ENCODE measurements at regions not wholly inside any gene's neighbourhood (a gene's known extent, or its start where the extent isn't known, plus 50 kb on each side); places are given as distances from the start of the nearest gene placed in this dataset.
"Not testable (repeated sequence)": the region's sequence is repeated elsewhere in the genome, so short reads cannot be mapped to it uniquely, and the experiment has no call there.

DNA sequence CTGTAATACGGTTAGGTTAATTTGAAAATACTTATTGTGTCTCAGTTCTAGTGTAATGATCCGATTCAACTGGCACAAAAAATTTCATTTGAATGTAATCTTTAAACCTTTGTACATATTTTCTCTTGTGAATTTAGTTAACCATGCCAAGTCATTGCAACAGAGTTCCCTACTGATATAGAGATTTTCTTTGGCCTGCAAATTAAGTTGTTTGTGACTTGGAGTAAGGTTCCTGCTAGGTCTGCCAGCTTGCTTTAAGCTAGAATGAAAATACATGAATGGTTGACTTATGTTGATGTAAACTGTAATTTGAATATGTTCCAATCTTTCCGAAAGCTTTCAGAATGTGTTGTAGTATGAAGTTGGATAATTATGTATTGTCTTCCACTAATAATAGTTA is 1004.1 kb upstream of the EDIL3 start:
- no peaks in the 10 kb centered on the region for H3K4me1 ChIP-seq (ENCODE audit: low read depth)
- no peaks in the 10 kb centered on the region for H3K9me3 ChIP-seq (ENCODE audit: low read depth)
- H3K4me3 ChIP-seq, result no peak overlapping the region
- no peaks in the 10 kb centered on the region for H3K27me3 ChIP-seq
- peak in 1 of 2 donors; percentile 4 for DNase-seq (ENCODE audit: low read depth in 1 of 2, low spot score in 1 of 2)
- H3K36me3 ChIP-seq, result no peaks in the 10 kb centered on the region
- TF ChIP-seq, protein P1, sequence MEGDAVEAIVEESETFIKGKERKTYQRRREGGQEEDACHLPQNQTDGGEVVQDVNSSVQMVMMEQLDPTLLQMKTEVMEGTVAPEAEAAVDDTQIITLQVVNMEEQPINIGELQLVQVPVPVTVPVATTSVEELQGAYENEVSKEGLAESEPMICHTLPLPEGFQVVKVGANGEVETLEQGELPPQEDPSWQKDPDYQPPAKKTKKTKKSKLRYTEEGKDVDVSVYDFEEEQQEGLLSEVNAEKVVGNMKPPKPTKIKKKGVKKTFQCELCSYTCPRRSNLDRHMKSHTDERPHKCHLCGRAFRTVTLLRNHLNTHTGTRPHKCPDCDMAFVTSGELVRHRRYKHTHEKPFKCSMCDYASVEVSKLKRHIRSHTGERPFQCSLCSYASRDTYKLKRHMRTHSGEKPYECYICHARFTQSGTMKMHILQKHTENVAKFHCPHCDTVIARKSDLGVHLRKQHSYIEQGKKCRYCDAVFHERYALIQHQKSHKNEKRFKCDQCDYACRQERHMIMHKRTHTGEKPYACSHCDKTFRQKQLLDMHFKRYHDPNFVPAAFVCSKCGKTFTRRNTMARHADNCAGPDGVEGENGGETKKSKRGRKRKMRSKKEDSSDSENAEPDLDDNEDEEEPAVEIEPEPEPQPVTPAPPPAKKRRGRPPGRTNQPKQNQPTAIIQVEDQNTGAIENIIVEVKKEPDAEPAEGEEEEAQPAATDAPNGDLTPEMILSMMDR (IDR thresholded peaks at IDR 0.05; ENCODE audit: low read depth, low read length), result no peak
- H3K27ac ChIP-seq, result no peak overlapping the region

DNA sequence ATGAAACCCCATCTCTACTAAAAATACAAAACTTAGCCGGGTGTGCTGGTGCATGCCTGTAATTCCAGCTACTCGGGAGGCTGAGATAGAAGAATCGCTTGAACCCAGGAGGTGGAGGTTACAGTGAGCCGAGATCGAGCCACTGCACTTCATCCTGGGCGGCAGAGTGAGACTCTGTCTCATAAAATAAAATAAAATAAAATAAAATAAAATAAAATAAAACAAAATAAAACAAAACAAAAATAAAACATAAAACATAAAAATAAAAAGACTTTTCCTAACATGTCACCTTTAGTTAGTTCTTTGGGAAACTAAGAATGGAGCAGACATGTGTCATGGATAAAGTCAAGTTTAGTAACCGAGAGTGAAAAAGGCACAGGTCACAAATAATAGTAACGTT is 1007.6 kb upstream of the EDIL3 start:
- not testable (repeated sequence) for H3K27ac ChIP-seq; H3K4me1 ChIP-seq (ENCODE audit: low read depth); H3K27me3 ChIP-seq; H3K9me3 ChIP-seq (ENCODE audit: low read depth); H3K36me3 ChIP-seq; DNase-seq (ENCODE audit: low read depth in 1 of 2, low spot score in 1 of 2); H3K4me3 ChIP-seq

GRCh38 chr5:85395526-85395925 is 1010.8 kb upstream of the EDIL3 start:
- H3K4me3 ChIP-seq, result no peak overlapping the region
- H3K4me1 ChIP-seq (ENCODE audit: low read depth), result no peaks in the 10 kb centered on the region
- no peaks in the 10 kb centered on the region for H3K27me3 ChIP-seq
- no peak overlapping the region for H3K27ac ChIP-seq
- no peak for DNase-seq (ENCODE audit: low read depth in 1 of 2, low spot score in 1 of 2)
- no peaks in the 10 kb centered on the region for H3K36me3 ChIP-seq
- no peaks in the 10 kb centered on the region for H3K9me3 ChIP-seq (ENCODE audit: low read depth)
- TF ChIP-seq, protein P1 (IDR thresholded peaks at IDR 0.05; ENCODE audit: low read depth, low read length), result no peak

GRCh38 chr5:85397451-85397850 is 1012.8 kb upstream of the EDIL3 start:
- Histone ChIP-seq H3K36me3 (no peaks in the 10 kb centered on the region), H3K27me3 (no peaks in the 10 kb centered on the region), H3K4me1 (ENCODE audit: low read depth) (no peaks in the 10 kb centered on the region), H3K9me3 (ENCODE audit: low read depth) (no peaks in the 10 kb centered on the region), H3K4me3 (no peak overlapping the region), H3K27ac (no peak overlapping the region)
- no peak for DNase-seq (ENCODE audit: low read depth in 1 of 2, low spot score in 1 of 2)
- TF ChIP-seq, protein P1 (IDR thresholded peaks at IDR 0.05; ENCODE audit: low read depth, low read length), result no peak

- TF ChIP-seq, protein P1 (IDR thresholded peaks at IDR 0.05; ENCODE audit: low read depth, low read length), result no peak
- DNase-seq (ENCODE audit: low read depth in 1 of 2, low spot score in 1 of 2), result no peak
- Histone ChIP-seq H3K36me3 (no peaks in the 10 kb centered on the region), H3K27ac (no peak overlapping the region), H3K4me1 (ENCODE audit: low read depth) (no peaks in the 10 kb centered on the region), H3K27me3 (no peaks in the 10 kb centered on the region), H3K4me3 (no peak overlapping the region), H3K9me3 (ENCODE audit: low read depth) (no peaks in the 10 kb centered on the region)
Observed at GRCh38 chr5:85428426-85428934, 1043.8 kb upstream of the EDIL3 start.

GRCh38 chr5:85431726-85432125 is 1047.0 kb upstream of the EDIL3 start:
- H3K4me3 ChIP-seq; DNase-seq (ENCODE audit: low read depth in 1 of 2, low spot score in 1 of 2); H3K36me3 ChIP-seq; H3K9me3 ChIP-seq (ENCODE audit: low read depth); H3K27ac ChIP-seq; H3K4me1 ChIP-seq (ENCODE audit: low read depth); H3K27me3 ChIP-seq: not testable (repeated sequence)

- Histone ChIP-seq H3K36me3 (no peaks in the 10 kb centered on the region), H3K4me3 (no peak overlapping the region), H3K27ac (no peak overlapping the region), H3K4me1 (ENCODE audit: low read depth) (peaks cover 9% of the 10 kb centered on the region), H3K9me3 (ENCODE audit: low read depth) (no peaks in the 10 kb centered on the region), H3K27me3 (no peaks in the 10 kb centered on the region)
- no peak for DNase-seq (ENCODE audit: low read depth in 1 of 2, low spot score in 1 of 2)
- TF ChIP-seq, protein P1 (IDR thresholded peaks at IDR 0.05; ENCODE audit: low read depth, low read length), result no peak
Observed at GRCh38 chr5:85441156-85441555, 1056.5 kb upstream of the EDIL3 start.

All from cardiac muscle cell (in vitro differentiated cells and primary cell).